ENCODE measurements at regions not wholly inside any gene's neighbourhood (a gene's known extent, or its start where the extent isn't known, plus 50 kb on each side); places are given as distances from the start of the nearest gene placed in this dataset.

GRCh38 chr13:103306163-103306562 is 239.9 kb upstream of the SLC10A2 start:
- H3K27ac ChIP-seq: no peak overlapping the region
- no peak overlapping the region for H3K4me3 ChIP-seq (IDR thresholded peaks at IDR 0.05; ENCODE audit: insufficient read depth, low read depth, low read length)
- H3K4me2 ChIP-seq: no peak overlapping the region
- no peaks in the 10 kb centered on the region for H3K79me2 ChIP-seq (ENCODE audit: insufficient read depth, low read depth)
- TF ChIP-seq, protein P1, sequence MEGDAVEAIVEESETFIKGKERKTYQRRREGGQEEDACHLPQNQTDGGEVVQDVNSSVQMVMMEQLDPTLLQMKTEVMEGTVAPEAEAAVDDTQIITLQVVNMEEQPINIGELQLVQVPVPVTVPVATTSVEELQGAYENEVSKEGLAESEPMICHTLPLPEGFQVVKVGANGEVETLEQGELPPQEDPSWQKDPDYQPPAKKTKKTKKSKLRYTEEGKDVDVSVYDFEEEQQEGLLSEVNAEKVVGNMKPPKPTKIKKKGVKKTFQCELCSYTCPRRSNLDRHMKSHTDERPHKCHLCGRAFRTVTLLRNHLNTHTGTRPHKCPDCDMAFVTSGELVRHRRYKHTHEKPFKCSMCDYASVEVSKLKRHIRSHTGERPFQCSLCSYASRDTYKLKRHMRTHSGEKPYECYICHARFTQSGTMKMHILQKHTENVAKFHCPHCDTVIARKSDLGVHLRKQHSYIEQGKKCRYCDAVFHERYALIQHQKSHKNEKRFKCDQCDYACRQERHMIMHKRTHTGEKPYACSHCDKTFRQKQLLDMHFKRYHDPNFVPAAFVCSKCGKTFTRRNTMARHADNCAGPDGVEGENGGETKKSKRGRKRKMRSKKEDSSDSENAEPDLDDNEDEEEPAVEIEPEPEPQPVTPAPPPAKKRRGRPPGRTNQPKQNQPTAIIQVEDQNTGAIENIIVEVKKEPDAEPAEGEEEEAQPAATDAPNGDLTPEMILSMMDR (conservative IDR thresholded peaks at IDR 0.05; ENCODE audit: low read depth, low read length): no peak
- no peak overlapping the region for H3K9ac ChIP-seq
- no peaks in the 10 kb centered on the region for H4K20me1 ChIP-seq (ENCODE audit: insufficient read depth)
- no peaks in the 10 kb centered on the region for H3K36me3 ChIP-seq (ENCODE audit: insufficient read depth)
- H2AFZ ChIP-seq (ENCODE audit: low read depth): no peak overlapping the region
- no peaks in the 10 kb centered on the region for H3K27me3 ChIP-seq (ENCODE audit: insufficient read depth, low read depth)
- no peaks in the 10 kb centered on the region for H3K4me1 ChIP-seq (ENCODE audit: low read depth, poor library complexity, severe bottlenecking)

- Histone ChIP-seq H3K79me2 (ENCODE audit: insufficient read depth, low read depth) (no peaks in the 10 kb centered on the region), H3K4me3 (IDR thresholded peaks at IDR 0.05; ENCODE audit: insufficient read depth, low read depth, low read length) (no peak overlapping the region), H2AFZ (ENCODE audit: low read depth) (no peak overlapping the region), H3K4me1 (ENCODE audit: low read depth, poor library complexity, severe bottlenecking) (no peaks in the 10 kb centered on the region), H3K36me3 (ENCODE audit: insufficient read depth) (no peaks in the 10 kb centered on the region), H3K27ac (no peak overlapping the region), H3K27me3 (ENCODE audit: insufficient read depth, low read depth) (no peaks in the 10 kb centered on the region), H3K4me2 (no peak overlapping the region), H3K9ac (no peak overlapping the region), H4K20me1 (ENCODE audit: insufficient read depth) (no peaks in the 10 kb centered on the region)
- TF ChIP-seq, protein P1 (conservative IDR thresholded peaks at IDR 0.05; ENCODE audit: low read depth, low read length): no peak
These were observed 236.9 kb upstream of the SLC10A2 start for GRCh38 chr13:103303078-103303651.

- TF ChIP-seq, protein P1 (conservative IDR thresholded peaks at IDR 0.05; ENCODE audit: low read depth, low read length): no peak
- Histone ChIP-seq H2AFZ (ENCODE audit: low read depth) (no peak overlapping the region), H3K4me3 (IDR thresholded peaks at IDR 0.05; ENCODE audit: insufficient read depth, low read depth, low read length) (no peak overlapping the region), H3K4me1 (ENCODE audit: low read depth, poor library complexity, severe bottlenecking) (no peaks in the 10 kb centered on the region), H3K4me2 (no peak overlapping the region), H3K36me3 (ENCODE audit: insufficient read depth) (no peaks in the 10 kb centered on the region), H3K79me2 (ENCODE audit: insufficient read depth, low read depth) (no peaks in the 10 kb centered on the region), H3K27me3 (ENCODE audit: insufficient read depth, low read depth) (no peaks in the 10 kb centered on the region), H4K20me1 (ENCODE audit: insufficient read depth) (no peaks in the 10 kb centered on the region), H3K9ac (no peak overlapping the region), H3K27ac (no peak overlapping the region)
These were observed 236.5 kb upstream of the SLC10A2 start for GRCh38 chr13:103302676-103303075.

GRCh38 chr13:103299079-103299478 is 232.9 kb upstream of the SLC10A2 start:
- Histone ChIP-seq H3K79me2 (ENCODE audit: insufficient read depth, low read depth) (no peaks in the 10 kb centered on the region), H3K4me2 (no peak overlapping the region), H2AFZ (ENCODE audit: low read depth) (no peak overlapping the region), H3K27ac (no peak overlapping the region), H3K4me3 (IDR thresholded peaks at IDR 0.05; ENCODE audit: insufficient read depth, low read depth, low read length) (no peak overlapping the region), H3K36me3 (ENCODE audit: insufficient read depth) (no peaks in the 10 kb centered on the region), H3K27me3 (ENCODE audit: insufficient read depth, low read depth) (no peaks in the 10 kb centered on the region), H3K9ac (no peak overlapping the region), H4K20me1 (ENCODE audit: insufficient read depth) (no peaks in the 10 kb centered on the region), H3K4me1 (ENCODE audit: low read depth, poor library complexity, severe bottlenecking) (no peaks in the 10 kb centered on the region)
- TF ChIP-seq, protein P1 (conservative IDR thresholded peaks at IDR 0.05; ENCODE audit: low read depth, low read length): no peak

All from KMS-11 (cell line).